Activated CD8-positive, alpha-beta memory T cell treated with anti-CD3 and anti-CD28 coated beads for 24 hours (primary cell): ENCODE measurements at regions not wholly inside any gene's neighbourhood (a gene's known extent, or its start where the extent isn't known, plus 50 kb on each side); places are given as distances from the start of the nearest gene placed in this dataset.

Experiments used
- DNase-seq: peaks from one replicate; pipeline ENCODE4 v3.0.0-alpha.2; 2020

DNA sequence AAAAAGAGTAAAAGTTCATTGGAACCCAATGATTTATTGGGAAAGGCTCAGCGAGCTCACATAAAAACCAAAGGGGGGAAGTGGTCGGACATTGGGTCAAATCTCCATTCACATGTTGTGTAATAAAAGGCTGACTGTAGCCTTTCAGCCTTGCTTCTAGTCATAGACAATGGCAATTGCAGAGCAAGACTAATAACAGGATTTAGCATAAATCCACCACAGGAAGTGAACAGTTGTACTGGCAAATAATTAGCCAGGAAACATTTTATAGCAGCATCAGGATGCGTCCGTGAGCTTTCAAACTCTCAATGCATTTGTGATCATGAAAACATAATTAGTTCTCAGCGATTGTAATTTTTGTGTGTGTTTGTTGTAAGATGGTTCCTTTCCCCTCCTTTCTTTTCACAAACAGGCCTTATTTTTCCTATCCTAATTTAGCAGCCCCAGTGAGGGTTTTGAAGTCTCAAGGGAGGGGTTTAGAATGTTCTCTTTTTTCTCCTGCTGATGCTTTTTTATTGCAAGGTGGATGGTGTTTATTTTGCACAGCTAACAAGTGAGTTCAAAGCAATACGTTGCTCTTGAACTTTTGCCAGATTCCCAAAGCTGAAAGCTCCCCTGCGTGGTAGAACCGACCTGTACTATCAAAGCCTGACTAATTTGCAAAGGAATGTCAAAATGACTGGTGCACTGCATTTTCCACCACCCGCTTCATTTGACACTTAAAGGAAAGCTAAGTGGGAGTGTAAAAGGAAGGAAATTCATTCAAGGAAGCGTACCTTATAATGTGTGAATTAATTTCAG, 105.6 kb downstream of the SPRY2 start:
- no peak for DNase-seq

DNA sequence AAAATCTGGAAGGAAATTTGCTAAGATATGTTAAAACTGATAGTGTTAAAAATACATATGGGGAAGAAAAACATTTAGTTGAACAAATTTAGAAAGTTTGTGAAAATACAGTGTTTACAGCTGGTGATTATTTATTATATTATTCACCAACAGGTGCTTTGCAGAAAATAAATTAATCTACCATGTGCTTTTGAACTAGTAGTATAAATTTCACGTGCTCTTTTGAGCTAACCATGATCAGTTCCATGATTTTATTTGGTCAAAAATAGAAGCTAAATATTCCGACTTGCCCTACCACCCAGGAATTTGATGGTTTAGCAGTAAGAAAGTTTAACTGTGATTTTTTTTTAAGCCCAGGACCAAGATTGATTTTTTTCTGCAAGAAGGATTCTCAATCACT, 113.3 kb downstream of the SPRY2 start:
- DNase-seq = no peak

- DNase-seq = no peak
Observed at GRCh38 chr13:80226645-80227044, 114.3 kb downstream of the SPRY2 start.

GRCh38 chr13:80224468-80224867, 116.5 kb downstream of the SPRY2 start:
- no peak for DNase-seq

DNA sequence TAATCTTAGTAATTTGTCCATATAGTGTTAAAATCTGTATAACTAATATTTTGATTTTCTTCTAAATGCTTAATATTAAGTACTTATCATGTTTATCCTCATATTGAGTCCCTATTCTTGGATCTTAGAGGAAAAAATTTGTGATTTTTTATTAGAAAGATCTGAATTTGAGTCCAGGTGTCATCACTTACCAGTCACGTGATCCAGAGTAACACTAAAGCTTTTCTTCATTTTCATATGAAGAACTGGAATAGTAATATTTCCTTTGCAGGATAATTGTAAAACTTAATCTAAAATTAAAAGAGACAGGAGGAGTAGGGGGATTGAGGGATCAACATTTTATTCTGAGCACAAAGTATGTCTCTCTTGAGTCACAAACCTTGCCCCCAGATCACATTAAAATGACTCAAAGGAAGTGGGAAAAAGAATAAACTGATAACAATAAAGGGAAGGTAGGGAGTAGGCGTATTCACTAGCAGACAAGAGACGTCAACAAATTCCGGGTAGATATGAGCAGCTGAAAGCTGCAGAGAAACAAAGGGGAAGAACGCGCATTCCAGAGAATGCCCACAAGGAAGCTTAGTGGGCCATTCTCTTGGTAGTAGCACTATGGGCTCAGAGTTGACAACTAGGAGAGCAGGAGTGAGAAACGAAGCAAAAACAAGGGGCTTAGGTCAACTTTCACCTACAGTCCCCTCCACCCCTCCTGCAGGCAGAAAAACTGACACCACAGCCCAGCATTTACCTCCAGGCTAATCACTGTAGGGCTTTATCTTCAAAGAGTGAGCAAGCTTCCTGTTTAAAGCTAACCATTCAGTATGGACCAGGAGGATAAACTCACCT, 123.1 kb downstream of the SPRY2 start:
- no peak for DNase-seq

DNA sequence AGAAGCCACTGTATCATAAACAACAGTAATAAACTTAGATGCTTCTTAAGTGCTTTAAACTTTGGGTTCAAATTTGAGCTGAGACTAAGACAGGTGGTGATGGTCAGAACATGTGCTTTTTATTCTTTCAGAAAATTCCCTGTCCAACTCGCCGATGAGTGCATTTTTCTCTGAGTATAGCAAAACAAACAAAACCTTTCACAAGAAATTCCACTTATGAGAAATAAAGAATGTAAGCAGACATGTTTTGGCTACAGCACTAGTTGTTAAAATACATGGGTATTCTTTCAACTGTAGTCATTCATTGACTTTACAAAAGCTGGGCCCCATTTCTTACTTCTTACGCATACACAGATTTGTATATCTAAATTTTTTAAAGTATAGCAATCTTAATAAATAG, 125.6 kb downstream of the SPRY2 start:
- DNase-seq = no peak

DNA sequence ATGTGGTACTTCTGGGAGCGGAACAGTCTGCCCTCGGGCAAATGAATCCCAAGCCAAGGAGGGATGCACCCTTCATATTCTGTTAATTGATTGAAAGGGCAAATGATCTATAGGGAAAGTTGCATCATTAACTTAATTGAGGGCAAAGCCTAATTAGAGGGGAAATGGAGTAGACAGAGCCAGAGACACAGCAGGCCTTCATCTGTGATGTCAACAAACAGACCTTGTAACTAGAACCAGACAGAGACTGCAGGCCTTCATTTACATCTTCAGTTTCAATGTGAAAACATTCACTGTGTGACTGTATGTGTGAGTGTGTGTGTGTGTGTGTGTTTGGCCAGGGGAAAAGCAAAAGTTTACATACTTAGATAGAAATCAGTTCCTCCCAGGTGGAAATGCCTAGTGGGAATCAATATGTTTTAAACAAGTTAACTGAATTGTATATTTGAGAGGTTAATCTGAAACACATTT, 126.4 kb downstream of the SPRY2 start:
- no peak for DNase-seq

DNA sequence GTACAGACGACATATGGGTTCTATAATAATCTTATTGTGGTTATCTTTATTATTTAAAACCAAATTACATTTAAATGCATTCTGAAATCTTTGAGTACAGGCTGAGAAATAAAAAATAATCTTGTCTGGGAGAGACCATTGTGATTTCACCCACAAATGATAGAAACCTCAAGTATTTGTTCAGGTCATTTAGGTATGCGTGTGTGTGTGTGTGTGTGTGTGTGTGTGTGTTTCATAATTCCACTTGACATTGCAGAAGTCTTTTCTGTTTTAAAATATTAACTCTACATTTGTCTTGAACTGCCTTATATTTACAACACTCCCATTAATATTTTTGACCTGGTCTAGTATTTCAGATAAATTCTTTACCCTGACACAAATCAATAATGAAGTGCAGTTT, 126.9 kb downstream of the SPRY2 start:
- DNase-seq = no peak

- DNase-seq = no peak
Observed at GRCh38 chr13:80213201-80213600, 127.7 kb downstream of the SPRY2 start.

- no peak for DNase-seq
Observed at GRCh38 chr13:80211566-80211965, 129.4 kb downstream of the SPRY2 start.

DNA sequence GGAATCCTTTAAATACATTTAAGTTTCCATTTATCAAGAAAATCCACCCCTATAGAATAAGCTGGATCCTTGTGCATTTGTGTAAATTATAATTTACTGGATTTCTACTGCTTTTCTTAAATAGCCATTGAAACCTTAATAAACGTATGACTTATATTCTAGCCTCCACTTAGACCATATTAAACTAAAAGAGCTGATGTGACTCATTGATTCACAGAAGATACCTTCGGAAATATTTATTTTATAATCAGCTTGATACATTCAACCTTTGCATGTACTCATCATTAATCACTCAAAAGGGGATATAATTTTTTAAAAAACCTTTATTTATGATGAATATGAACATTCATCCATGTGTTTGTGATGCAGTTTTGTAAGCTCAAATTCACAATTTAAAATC, 136.3 kb downstream of the SPRY2 start:
- DNase-seq = no peak

DNA sequence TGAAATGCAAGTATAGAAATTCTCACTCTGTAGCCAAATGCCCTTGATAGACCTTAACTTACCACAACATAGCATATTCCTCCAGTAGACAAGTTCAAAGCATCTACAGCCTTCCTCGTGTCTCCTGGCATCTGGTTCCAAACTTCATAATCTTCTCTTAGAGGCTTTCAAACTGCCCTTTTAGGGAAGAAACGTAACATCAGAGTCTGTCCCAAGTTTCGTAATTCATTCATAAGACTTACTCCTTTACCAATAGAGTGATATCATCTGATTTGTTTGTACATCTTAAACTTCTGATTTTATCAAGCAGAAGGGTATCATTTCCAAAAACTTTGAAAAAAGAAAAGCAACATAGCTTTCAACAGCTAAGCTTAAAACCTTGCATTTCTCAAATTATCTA, 137.4 kb downstream of the SPRY2 start:
- DNase-seq = no peak

GRCh38 chr13:80201694-80202468, 139.0 kb downstream of the SPRY2 start:
- DNase-seq = no peak

DNA sequence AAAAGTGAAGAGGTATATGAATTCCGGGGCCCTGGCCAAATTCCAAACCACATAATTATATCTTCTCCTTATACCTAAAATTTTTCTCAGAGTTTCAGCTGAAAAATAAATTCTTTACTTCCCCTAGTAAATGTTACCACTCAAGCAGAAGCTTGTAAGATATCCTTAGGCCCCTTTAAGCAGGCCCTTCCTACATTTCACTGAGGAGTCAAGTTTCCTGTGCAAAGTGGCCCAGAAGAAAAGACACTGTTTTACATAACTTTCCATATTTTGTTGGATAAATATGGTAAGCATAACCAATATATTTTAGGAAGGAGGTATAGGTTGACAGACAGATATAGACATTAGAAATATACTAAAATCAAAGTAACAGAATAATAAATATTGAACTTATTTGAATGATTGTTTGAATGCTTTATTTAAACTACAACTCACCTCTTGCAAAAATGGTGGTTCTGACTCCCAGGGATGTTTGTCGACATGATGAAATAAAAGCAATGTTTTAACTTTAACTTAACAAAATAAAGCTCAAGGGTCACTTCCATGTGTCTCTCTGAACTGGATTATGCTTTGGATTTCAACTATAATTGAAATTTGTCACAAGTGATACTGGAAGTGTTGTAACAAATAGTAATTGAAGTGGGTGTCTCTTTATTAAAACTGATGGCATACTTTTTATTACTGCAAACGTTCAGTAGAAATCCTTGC, 141.2 kb downstream of the SPRY2 start:
- no peak for DNase-seq

- no peak for DNase-seq
Observed at GRCh38 chr13:80199067-80199466, 141.9 kb downstream of the SPRY2 start.

- no peak for DNase-seq
Observed at GRCh38 chr13:80196756-80197155, 144.2 kb downstream of the SPRY2 start.

DNA sequence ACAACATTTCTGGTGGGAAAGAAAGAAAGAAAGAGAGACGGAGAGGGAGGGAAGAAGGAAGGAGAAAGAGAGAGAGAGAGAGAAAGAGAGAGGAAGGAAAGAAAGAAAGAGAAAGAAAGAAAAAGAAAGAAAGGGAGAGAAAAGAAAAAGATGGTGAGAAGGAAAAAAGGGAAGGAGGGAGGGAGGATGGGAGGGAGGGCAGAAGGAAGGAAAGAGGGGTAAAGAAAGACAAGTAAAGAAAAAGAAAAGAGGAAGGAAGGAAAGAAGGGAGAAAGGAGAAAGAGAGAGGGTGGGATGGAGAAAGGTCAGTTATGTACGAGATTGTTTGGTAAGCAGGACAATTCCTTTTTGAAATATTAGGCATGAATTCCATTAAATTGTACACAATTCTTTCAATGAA, 145.3 kb downstream of the SPRY2 start:
- no peak for DNase-seq

GRCh38 chr13:80189889-80190597, 150.9 kb downstream of the SPRY2 start:
- DNase-seq = no peak

DNA sequence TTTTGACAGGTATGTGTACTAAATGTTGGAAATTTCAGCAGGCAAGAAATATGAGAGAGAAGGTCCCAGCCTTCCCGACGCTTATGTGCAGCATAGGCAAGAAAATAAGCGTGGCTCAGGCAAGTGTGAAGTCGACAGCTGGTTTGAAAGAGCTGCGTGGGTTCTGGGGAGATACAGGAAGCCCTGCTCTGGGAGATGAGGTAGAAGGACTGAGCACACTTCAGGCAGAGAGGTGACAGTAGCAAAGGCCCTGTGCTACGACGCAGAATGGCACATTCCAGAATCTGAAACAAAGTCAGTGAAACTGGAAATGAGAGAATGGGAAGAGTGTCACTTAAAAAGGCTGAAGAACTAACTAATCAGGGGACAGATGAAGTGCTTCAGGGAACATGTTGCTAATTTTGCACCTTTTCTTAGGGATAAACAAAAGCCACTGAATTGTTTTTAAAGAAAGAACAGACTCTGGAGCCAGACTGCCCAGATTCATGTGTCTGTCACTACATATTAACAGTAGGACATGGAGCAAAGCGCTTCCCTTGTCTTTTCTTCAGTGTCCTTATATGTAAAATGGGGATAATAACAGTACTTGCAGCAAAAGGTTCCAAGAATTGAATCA, 160.1 kb downstream of the SPRY2 start:
- DNase-seq = no peak

DNA sequence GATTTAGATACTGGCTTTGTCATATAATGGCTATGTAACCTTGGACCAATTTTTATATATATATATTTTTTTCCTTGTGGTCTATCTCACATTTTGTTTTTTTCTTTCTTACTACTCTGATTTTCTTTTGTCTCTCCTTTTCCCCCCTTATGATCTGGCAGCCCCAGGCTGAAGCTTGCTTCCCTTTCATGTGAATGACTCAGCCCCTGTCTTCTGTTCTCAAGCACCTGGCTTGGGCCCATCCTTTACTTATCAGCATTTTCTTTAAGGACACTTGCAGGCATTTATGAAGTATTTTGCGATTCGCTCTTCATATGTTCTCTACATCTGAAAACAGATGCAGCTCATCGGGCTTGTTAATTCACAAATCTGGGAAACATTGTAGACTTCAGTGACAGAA, 163.6 kb downstream of the SPRY2 start:
- DNase-seq = no peak

- no peak for DNase-seq
Observed at GRCh38 chr13:80173224-80173623, 167.7 kb downstream of the SPRY2 start.

- no peak for DNase-seq
Observed at GRCh38 chr13:80171096-80171495, 169.8 kb downstream of the SPRY2 start.
